Endodermal cell (in vitro differentiated cells): ENCODE measurements at regions not wholly inside any gene's neighbourhood (a gene's known extent, or its start where the extent isn't known, plus 50 kb on each side); places are given as distances from the start of the nearest gene placed in this dataset.

ENCODE experiments used
- DNase-seq: peaks from one replicate; pipeline ENCODE4 v3.0.0-alpha.2; 2017
- H3K27ac ChIP-seq: 2 replicates; pipeline ENCODE4 v1.5.1; 2013; ENCODE audit warnings: mild to moderate bottlenecking, low read depth, low read length, moderate library complexity
- H3K27me3 ChIP-seq: 2 replicates; pipeline ENCODE4 v1.6.1; 2013; ENCODE audit warnings: mild to moderate bottlenecking, low read length, moderate library complexity; ENCODE audit not compliant: insufficient read depth, control insufficient read depth, poor library complexity, severe bottlenecking
- H3K36me3 ChIP-seq: 2 replicates; pipeline ENCODE4 v1.7.0; 2013; ENCODE audit warnings: mild to moderate bottlenecking, low read length, moderate library complexity; ENCODE audit not compliant: control insufficient read depth, insufficient read depth
- H3K4me1 ChIP-seq: one replicate; pipeline ENCODE4 v1.7.0; 2013; ENCODE audit warnings: low read length; ENCODE audit not compliant: control insufficient read depth, insufficient read depth
- H3K4me3 ChIP-seq: 2 replicates; pipeline ENCODE4 v1.5.1; 2013; ENCODE audit warnings: mild to moderate bottlenecking, low read length, moderate library complexity
- H3K9ac ChIP-seq: 2 replicates; pipeline ENCODE4 v1.6.1; 2013; ENCODE audit warnings: mild to moderate bottlenecking, low read length, moderate library complexity; ENCODE audit not compliant: poor library complexity, severe bottlenecking; ENCODE audit errors: extremely low read depth
- H3K9me3 ChIP-seq: 2 replicates; pipeline ENCODE4 v1.6.1; 2013; ENCODE audit warnings: mild to moderate bottlenecking, low read length, moderate library complexity; ENCODE audit not compliant: control insufficient read depth
- H3K27ac Mint-ChIP-seq: 2 replicates; pipeline ENCODE4 v1.8.0; 2020; ENCODE audit warnings: mixed read lengths
- H3K27me3 Mint-ChIP-seq: 2 replicates; pipeline ENCODE4 v1.8.0; 2021; ENCODE audit warnings: mild to moderate bottlenecking, mixed read lengths; ENCODE audit not compliant: insufficient read depth
- H3K36me3 Mint-ChIP-seq: 2 replicates; pipeline ENCODE4 v1.8.0; 2020; ENCODE audit warnings: low read depth, mixed read lengths
- H3K4me1 Mint-ChIP-seq: 2 replicates; pipeline ENCODE4 v1.8.0; 2020; ENCODE audit warnings: mixed read lengths
- H3K4me3 Mint-ChIP-seq: 2 replicates; pipeline ENCODE4 v1.8.0; 2020; ENCODE audit warnings: mild to moderate bottlenecking, moderate library complexity, mixed read lengths
- H3K9me3 Mint-ChIP-seq: 2 replicates; pipeline ENCODE4 v1.8.0; 2020; ENCODE audit warnings: mild to moderate bottlenecking, mixed read lengths
- WGBS, 2 experiments: methylation state at CpG; one replicate each; pipeline versions ENCODE4 v1.1.5 to v1.1.7; 2013; ENCODE audit warnings: missing lambda C conversion rate in 2 of 2, mixed read lengths in 1 of 2; ENCODE audit not compliant: insufficient coverage in 1 of 2, insufficient read length in 1 of 2; 5-methylcytosine and 5-hydroxymethylcytosine counted together
- TF ChIP-seq, protein P1 (sequence below): fragments of 200-600 bp; sonication (generic); conservative IDR thresholded peaks from 2 replicates; pipeline ENCODE4 v1.5.0; 2021; ENCODE audit warnings: antibody characterized with exemption, mild to moderate bottlenecking

DNA sequence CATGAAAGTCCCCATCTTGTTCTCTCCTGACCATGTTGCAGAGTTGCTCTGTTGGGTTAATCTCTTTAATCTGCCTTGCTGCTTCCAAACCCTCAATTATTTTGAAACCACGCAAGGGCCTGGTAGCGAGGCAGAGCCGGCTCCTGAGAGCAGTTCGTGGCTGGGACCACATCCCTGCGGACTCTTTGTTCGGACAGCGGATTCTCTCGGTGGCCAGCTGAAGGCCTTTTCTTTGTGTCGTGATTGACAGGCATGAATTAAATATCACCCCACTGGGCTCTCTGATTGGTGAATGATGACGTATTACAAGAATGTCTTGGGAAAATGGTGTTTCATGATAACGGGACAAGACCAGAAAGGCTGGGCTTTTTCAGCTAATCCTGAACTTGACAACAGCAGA is 66.9 kb upstream of the ARHGAP21 start:
- peak overlapping the region; percentile 99 for H3K27ac ChIP-seq
- H3K4me3 ChIP-seq: no peak overlapping the region
- no peaks in the 10 kb centered on the region for H3K27me3 ChIP-seq
- no peaks in the 10 kb centered on the region for H3K4me1 ChIP-seq
- no peaks in the 10 kb centered on the region for H3K36me3 ChIP-seq
- H3K27ac Mint-ChIP-seq: no peak overlapping the region
- 74 to 85% methylated on average over 6 to 11 of the region's 11 CpGs for WGBS, 2 experiments
- H3K36me3 Mint-ChIP-seq: no peaks in the 10 kb centered on the region
- no peak for DNase-seq
- no peaks in the 10 kb centered on the region for H3K4me1 Mint-ChIP-seq
- no peak overlapping the region for H3K4me3 Mint-ChIP-seq
- no peaks in the 10 kb centered on the region for H3K9me3 ChIP-seq
- no peak overlapping the region for H3K9ac ChIP-seq
- no peaks in the 10 kb centered on the region for H3K9me3 Mint-ChIP-seq
- TF ChIP-seq, protein P1, sequence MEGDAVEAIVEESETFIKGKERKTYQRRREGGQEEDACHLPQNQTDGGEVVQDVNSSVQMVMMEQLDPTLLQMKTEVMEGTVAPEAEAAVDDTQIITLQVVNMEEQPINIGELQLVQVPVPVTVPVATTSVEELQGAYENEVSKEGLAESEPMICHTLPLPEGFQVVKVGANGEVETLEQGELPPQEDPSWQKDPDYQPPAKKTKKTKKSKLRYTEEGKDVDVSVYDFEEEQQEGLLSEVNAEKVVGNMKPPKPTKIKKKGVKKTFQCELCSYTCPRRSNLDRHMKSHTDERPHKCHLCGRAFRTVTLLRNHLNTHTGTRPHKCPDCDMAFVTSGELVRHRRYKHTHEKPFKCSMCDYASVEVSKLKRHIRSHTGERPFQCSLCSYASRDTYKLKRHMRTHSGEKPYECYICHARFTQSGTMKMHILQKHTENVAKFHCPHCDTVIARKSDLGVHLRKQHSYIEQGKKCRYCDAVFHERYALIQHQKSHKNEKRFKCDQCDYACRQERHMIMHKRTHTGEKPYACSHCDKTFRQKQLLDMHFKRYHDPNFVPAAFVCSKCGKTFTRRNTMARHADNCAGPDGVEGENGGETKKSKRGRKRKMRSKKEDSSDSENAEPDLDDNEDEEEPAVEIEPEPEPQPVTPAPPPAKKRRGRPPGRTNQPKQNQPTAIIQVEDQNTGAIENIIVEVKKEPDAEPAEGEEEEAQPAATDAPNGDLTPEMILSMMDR: no peak
- H3K27me3 Mint-ChIP-seq: peaks cover 2% of the 10 kb centered on the region

DNA sequence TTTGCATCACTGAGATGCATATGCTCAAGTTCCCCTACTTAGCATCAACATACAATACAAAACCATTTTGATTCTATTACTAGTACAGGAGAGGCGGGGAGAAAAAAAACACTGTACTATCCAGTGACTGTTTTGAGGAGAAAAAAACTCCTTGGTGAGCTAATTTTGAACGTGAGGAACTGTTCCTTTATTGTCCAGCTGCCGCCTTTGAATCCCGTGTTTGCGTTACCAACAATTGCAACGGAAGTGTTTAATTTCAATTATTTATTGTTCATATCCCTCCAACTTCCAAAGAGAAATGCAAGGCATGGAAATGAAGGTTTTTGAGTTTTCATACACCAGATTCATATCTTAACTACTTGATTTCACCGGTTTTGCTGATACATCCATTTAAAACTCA is 66.4 kb upstream of the ARHGAP21 start:
- Mint-ChIP-seq H3K4me3 (no peak overlapping the region), H3K4me1 (no peaks in the 10 kb centered on the region), H3K27ac (no peak overlapping the region), H3K36me3 (no peaks in the 10 kb centered on the region), H3K27me3 (peaks cover 2% of the 10 kb centered on the region), H3K9me3 (no peaks in the 10 kb centered on the region)
- 67 to 86% methylated on average over 3 to 7 of the region's 7 CpGs for WGBS, 2 experiments
- Histone ChIP-seq H3K36me3 (no peaks in the 10 kb centered on the region), H3K27me3 (no peaks in the 10 kb centered on the region), H3K9ac (no peak overlapping the region), H3K4me1 (no peaks in the 10 kb centered on the region), H3K27ac (peak overlapping the region; percentile 99), H3K9me3 (no peaks in the 10 kb centered on the region), H3K4me3 (no peak overlapping the region)
- no peak for DNase-seq
- TF ChIP-seq, protein P1: no peak

DNA sequence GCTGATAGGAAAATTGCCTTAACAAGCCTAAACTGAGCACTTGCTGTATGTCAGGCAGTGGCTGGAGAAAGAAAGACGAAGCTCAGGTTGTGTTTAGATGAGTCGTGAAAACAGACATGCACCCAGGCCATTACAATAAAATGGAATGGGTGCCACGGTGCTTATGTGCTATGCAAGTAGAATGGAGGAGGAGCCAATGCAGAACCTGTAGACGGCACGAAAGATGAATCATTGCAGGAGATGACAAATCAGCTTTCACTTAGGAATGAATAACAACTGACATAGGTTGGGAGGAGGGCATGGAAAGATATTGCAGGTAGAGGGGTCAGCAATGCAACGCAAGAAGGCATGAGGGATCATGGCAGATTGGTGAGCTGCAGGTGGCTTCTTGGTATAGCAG is 61.2 kb upstream of the ARHGAP21 start:
- H3K4me1 ChIP-seq: no peaks in the 10 kb centered on the region
- 94 to 96% methylated on average over 5 to 6 of the region's 6 CpGs for WGBS, 2 experiments
- no peaks in the 10 kb centered on the region for H3K9me3 ChIP-seq
- DNase-seq: no peak
- no peak overlapping the region for H3K27ac Mint-ChIP-seq
- H3K9ac ChIP-seq: no peak overlapping the region
- no peak overlapping the region for H3K4me3 Mint-ChIP-seq
- H3K4me3 ChIP-seq: no peak overlapping the region
- H3K27ac ChIP-seq: no peak overlapping the region
- H3K27me3 Mint-ChIP-seq: no peaks in the 10 kb centered on the region
- H3K36me3 Mint-ChIP-seq: no peaks in the 10 kb centered on the region
- H3K9me3 Mint-ChIP-seq: no peaks in the 10 kb centered on the region
- H3K27me3 ChIP-seq: no peaks in the 10 kb centered on the region
- H3K4me1 Mint-ChIP-seq: no peaks in the 10 kb centered on the region
- no peaks in the 10 kb centered on the region for H3K36me3 ChIP-seq
- TF ChIP-seq, protein P1: no peak
